Heart left ventricle (tissue), 16 donors: ENCODE measurements at regions not wholly inside any gene's neighbourhood (a gene's known extent, or its start where the extent isn't known, plus 50 kb on each side); places are given as distances from the start of the nearest gene placed in this dataset.

Source experiments
- ATAC-seq, 4 donors: fragments of 200-7000 bp; cut with Tn5 transposase; one replicate each; pipeline ENCODE4 v1.9.1; 2020 to 2022; ENCODE audit warnings: moderate library complexity in 4 of 4, mild to moderate bottlenecking in 3 of 4, moderate number of reproducible peaks in 1 of 4
- DNase-seq, 5 donors: peaks; one replicate each; pipeline ENCODE4 v3.0.0-alpha.2; 2020
- H3K27ac ChIP-seq, 12 donors: fragments of 200-600 bp; sonication (generic) in 4 of 12; one replicate each; pipeline versions ENCODE4 v1.5.0 to v1.8.0; 2016 to 2022; ENCODE audit warnings: mild to moderate bottlenecking in 2 of 12
- H3K27me3 ChIP-seq, 9 donors: fragments of 200-600 bp; sonication (generic) in 2 of 9; one replicate each; pipeline versions ENCODE4 v1.5.1 to v1.8.0; 2016 to 2022; ENCODE audit warnings: mild to moderate bottlenecking in 3 of 9
- H3K36me3 ChIP-seq, 9 donors: fragments of 200-600 bp; sonication (generic) in 2 of 9; one replicate each; pipeline versions ENCODE4 v1.5.0 to v1.8.0; 2018 to 2022; ENCODE audit warnings: mild to moderate bottlenecking in 2 of 9
- H3K4me1 ChIP-seq, 12 donors: fragments of 200-600 bp; sonication (generic) in 4 of 12; one replicate each; pipeline versions ENCODE4 v1.5.0 to v1.8.0; 2016 to 2022; ENCODE audit warnings: mild to moderate bottlenecking in 3 of 12
- H3K4me3 ChIP-seq, 12 donors: fragments of 200-600 bp; sonication (generic) in 4 of 12; one replicate each; pipeline versions ENCODE4 v1.5.0 to v1.8.0; 2017 to 2022; ENCODE audit warnings: mild to moderate bottlenecking in 9 of 12, moderate library complexity in 4 of 12
- H3K9me3 ChIP-seq, 12 donors: fragments of 200-600 bp; sonication (generic) in 4 of 12; one replicate each; pipeline versions ENCODE4 v1.5.0 to v1.8.0; 2016 to 2022; ENCODE audit warnings: mild to moderate bottlenecking in 1 of 12
- POLR2A ChIP-seq, 2 donors: fragments of 450-650 bp; IDR thresholded peaks; one replicate each; pipeline ENCODE4 v1.6.1; 2017; ENCODE audit warnings: antibody characterized with exemption in 2 of 2, mild to moderate bottlenecking in 2 of 2, moderate library complexity in 2 of 2
- WGBS, 4 donors: extraction: QIAGEN DNeasy Blood & Tissue Kit in 2 of 4; methylation state at CpG; one replicate each; pipeline versions ENCODE4 v1.1.5 to v1.1.7; 2013 to 2018; 5-methylcytosine and 5-hydroxymethylcytosine counted together
- intact Hi-C, 10 donors: fragments of 100-400 bp; cut with DNase I; formaldehyde crosslinking; loops; one replicate each; pipeline versions ENCODE4 v1.11.1 to v1.14.2; 2022
- TF ChIP-seq, protein P1 (sequence below), 12 donors: fragments of 200-600 bp; sonication (generic) in 4 of 12; IDR thresholded peaks; one replicate each; pipeline versions ENCODE4 v1.5.0 to v1.8.0; 2018 to 2022; ENCODE audit warnings: antibody characterized with exemption in 12 of 12, mild to moderate bottlenecking in 5 of 12
- donor health status: ischemic (EF 13 %, LVEDD 7.1; RV severe dilation, severe dysfunction).
- donor health status: healthy with polysubstance abuse.
- donor health status: DM: no; HTN: yes; CAD: no.
- donor health status: DM: no; HTN: no; CAD: no.
- donor health status: ischemic (EF 25% LVEDD 6.9; RV normal size, moderate dysfunction).
- donor health status: ischemic (EF 25% LVEDD 5.7; RV mildly dilated, moderate dysfunction).
- donor health status: healthy.
- donor health status: DM: yes; HTN: yes; CAD: no.
- donor health status: ischemic (EF 35%, LVEDD 5.7; RV mildly dilated, moderate dysfunction).
- donor health status: nonischemic (EF 11% LVEDD 7.7; RV severe dilation, severe dysfunction).
- donor health status: DM: yes; HTN: yes; CAD: no.
- donor health status: PGD.
- donor health status: ischemic (EF 29% LVEDD 5.4; RV normal size, mild dysfunction).
- donor health status: nonischemic (EF 23%, LVEDD 6.1; RV moderate dilation, normal function).

DNA sequence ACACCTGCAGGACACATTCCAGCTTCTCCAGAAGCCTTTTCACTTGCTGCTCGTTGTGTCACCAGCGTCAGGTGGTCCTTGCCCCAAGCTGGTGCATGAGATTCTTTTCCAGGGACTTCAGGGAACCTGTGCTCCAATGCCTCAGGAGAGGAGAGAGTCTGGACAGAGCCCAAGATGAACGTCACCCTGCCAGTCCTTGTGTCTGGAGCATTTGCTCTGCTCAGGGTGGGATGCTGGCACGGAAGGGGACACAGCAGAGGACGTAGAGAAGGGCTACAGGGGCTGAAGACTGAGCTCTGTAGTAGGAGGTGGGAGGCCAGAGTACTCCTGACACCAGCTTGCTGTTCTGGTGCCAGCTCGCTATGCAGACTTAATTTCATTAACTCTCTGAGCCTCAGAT, 262.1 kb downstream of the XXYLT1 start:
- Histone ChIP-seq H3K27me3 (no peaks in the 10 kb centered on the region), H3K9me3 (no peaks in the 10 kb centered on the region), H3K36me3 (no peaks in the 10 kb centered on the region), H3K4me3 (no peak overlapping the region), H3K4me1 (peaks cover 0 to 12% (median 0%) of the 10 kb centered on the region in 12 donors), H3K27ac (no peak overlapping the region)
- no peak for TF ChIP-seq POLR2A (IDR thresholded peaks at IDR 0.05)
- TF ChIP-seq, protein P1, sequence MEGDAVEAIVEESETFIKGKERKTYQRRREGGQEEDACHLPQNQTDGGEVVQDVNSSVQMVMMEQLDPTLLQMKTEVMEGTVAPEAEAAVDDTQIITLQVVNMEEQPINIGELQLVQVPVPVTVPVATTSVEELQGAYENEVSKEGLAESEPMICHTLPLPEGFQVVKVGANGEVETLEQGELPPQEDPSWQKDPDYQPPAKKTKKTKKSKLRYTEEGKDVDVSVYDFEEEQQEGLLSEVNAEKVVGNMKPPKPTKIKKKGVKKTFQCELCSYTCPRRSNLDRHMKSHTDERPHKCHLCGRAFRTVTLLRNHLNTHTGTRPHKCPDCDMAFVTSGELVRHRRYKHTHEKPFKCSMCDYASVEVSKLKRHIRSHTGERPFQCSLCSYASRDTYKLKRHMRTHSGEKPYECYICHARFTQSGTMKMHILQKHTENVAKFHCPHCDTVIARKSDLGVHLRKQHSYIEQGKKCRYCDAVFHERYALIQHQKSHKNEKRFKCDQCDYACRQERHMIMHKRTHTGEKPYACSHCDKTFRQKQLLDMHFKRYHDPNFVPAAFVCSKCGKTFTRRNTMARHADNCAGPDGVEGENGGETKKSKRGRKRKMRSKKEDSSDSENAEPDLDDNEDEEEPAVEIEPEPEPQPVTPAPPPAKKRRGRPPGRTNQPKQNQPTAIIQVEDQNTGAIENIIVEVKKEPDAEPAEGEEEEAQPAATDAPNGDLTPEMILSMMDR (IDR thresholded peaks at IDR 0.05), result no peak
- ATAC-seq, result no peak
- 81 to 89% (median 86%) methylated on average over 6 of the region's 6 CpGs for WGBS, 4 donors
- no peak for DNase-seq
- intact Hi-C loops, result loop anchor here in 3 of 10 donors (10.0 kb wide), 2 partner anchors 246 to 324 kb away; partner anchors contain the start of gene FAM43A (in 1 of the 3)

DNA sequence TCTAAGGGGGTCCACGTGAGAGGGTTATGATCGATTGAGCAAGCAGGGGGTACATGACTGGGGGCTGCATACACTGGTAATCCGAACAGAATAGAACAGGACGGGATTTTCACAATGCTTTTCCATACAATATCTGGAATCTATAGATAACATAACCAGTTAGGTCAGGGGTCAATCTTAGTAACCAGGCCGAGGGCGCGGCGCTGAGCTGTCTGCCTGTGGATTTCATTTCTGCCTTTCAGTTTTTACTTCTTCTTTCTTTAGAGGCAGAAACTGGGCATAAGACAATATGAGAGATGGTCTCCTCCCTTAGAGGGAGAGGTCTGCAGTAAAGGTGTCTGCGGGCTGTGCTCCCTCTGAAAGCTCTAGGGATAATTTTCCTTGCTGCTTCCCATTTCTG, 261.3 kb downstream of the XXYLT1 start:
- intact Hi-C loops, result loop anchor here in 3 of 10 donors (10.0 kb wide), 2 partner anchors 245 to 325 kb away; partner anchors contain the start of gene FAM43A (in 1 of the 3)
- no peak for TF ChIP-seq POLR2A (IDR thresholded peaks at IDR 0.05)
- TF ChIP-seq, protein P1 (IDR thresholded peaks at IDR 0.05), result no peak
- no peak for DNase-seq

DNA sequence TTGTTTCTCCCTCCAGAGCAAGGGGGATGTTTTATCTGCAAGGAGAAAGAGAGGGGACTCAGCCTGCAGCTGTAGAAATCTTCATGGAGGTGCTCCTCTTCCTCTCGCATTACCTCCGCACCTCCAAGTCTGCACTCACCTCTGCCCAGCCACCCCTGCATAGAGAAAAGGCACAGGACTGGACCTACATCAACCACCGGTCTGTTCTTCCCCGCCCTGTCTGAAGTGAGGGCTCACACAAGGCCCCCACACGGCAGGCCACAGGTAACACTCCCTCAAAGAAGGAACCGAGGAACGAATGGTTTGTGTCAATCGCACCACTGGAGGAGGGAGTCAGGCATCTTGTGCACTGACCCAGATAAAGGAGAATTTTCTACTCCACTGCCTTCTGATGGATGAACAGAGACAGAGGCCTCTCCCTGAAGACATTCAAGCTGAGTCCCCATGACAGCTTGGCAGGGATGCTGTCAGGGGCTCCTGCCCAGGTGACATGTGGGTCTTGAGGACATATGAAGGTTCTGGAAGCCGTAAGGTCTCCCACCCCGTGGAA, 260.3 kb downstream of the XXYLT1 start:
- intact Hi-C loops, result no loop called here
- no peak for DNase-seq
- Histone ChIP-seq H3K36me3 (no peaks in the 10 kb centered on the region), H3K9me3 (no peaks in the 10 kb centered on the region), H3K4me1 (peaks cover 0 to 12% (median 0%) of the 10 kb centered on the region in 12 donors), H3K27ac (no peak overlapping the region), H3K27me3 (no peaks in the 10 kb centered on the region), H3K4me3 (no peak overlapping the region)
- ATAC-seq, result no peak
- no peak for TF ChIP-seq POLR2A (IDR thresholded peaks at IDR 0.05)
- TF ChIP-seq, protein P1 (IDR thresholded peaks at IDR 0.05), result no peak
- 94 to 96% (median 94%) methylated on average over 10 of the region's 10 CpGs for WGBS, 4 donors

More for the DNA sequence above, 261.3 kb downstream of the XXYLT1 start:
- 93 to 97% (median 95%) methylated on average over 9 of the region's 9 CpGs for WGBS, 4 donors
- H3K36me3 ChIP-seq, result no peaks in the 10 kb centered on the region
- no peaks in the 10 kb centered on the region for H3K9me3 ChIP-seq
- peaks cover 0 to 7% (median 0%) of the 10 kb centered on the region in 12 donors for H3K4me1 ChIP-seq
- no peak for ATAC-seq
- no peak overlapping the region for H3K27ac ChIP-seq
- no peaks in the 10 kb centered on the region for H3K27me3 ChIP-seq
- no peak overlapping the region for H3K4me3 ChIP-seq

DNA sequence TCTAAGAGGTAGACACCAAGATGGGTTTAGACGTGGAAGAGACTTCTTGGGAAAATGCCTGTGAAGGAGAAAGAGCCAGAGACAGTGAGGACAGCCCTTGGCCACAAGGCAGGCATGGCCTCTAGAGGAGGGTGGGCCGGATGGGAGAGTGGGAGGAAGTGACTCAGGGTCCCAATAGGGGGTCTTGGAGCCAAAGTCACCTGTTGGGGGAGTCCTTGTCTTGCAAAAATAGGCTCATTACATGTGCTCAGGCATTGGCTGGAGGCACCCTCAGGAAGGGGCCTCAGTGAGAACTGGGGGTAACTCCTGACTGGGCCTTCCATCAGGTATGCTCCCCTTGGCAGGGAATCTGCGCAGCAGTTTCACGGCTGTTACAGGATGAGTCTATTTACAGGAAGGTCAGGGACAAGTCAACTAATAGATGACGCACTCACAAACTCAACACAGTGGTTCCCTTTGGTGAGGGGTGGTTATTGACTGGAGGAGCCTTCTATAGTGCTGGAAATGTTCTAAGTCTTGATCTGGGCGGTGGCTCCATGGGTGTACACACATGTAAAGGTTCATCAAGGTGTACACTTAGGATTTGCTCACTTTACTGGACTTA, 259.6 kb downstream of the XXYLT1 start:
- 82 to 90% (median 84%) methylated on average over 6 of the region's 6 CpGs for WGBS, 4 donors
- no peak for ATAC-seq
- DNase-seq, result no peak
- peaks cover 0 to 12% (median 0%) of the 10 kb centered on the region in 12 donors for H3K4me1 ChIP-seq
- no peaks in the 10 kb centered on the region for H3K9me3 ChIP-seq
- H3K4me3 ChIP-seq, result no peak overlapping the region
- no peaks in the 10 kb centered on the region for H3K36me3 ChIP-seq
- intact Hi-C loops, result no loop called here
- no peak overlapping the region for H3K27ac ChIP-seq
- no peak for TF ChIP-seq POLR2A (IDR thresholded peaks at IDR 0.05)
- TF ChIP-seq, protein P1 (IDR thresholded peaks at IDR 0.05), result no peak
- H3K27me3 ChIP-seq, result no peaks in the 10 kb centered on the region
